OCI-LY1 (cell line): ENCODE measurements at regions not wholly inside any gene's neighbourhood (a gene's known extent, or its start where the extent isn't known, plus 50 kb on each side); places are given as distances from the start of the nearest gene placed in this dataset.

Source experiments
- EZH2 ChIP-seq: fragments of 200-600 bp; sonication (generic), shearing (Covaris generic); IDR thresholded peaks from 2 replicates; pipeline ENCODE4 v1.8.0; 2017; ENCODE audit warnings: borderline replicate concordance, mixed run types, mild to moderate bottlenecking, antibody characterized with exemption, low read length, moderate library complexity, mixed read lengths
- TF ChIP-seq, protein P1 (sequence below): fragments of 200-600 bp; sonication (generic), shearing (Covaris generic); IDR thresholded peaks from 2 replicates; pipeline ENCODE4 v1.5.1; 2017; ENCODE audit warnings: mild to moderate bottlenecking, antibody characterized with exemption, low read length, moderate library complexity, mixed read lengths

DNA sequence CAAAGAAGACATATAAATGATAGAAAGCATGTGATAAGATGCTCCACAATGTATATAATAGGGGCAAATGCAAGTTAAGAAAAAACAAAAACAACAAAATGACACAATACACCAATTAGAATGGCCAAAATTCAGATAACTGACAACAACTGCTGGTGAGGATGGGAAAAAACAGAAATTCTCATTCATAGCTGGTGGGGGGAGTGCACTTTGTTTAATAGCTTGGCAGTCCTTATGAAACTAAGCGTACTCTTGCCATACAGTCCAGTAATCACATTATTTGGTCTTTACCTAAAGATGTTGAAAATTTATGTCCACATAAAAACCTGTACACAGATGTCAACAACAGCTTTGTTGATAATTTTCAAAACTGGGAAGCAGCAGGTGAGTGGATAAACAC is 791.1 kb upstream of the CDH10 start:
- no peak for TF ChIP-seq EZH2
- TF ChIP-seq, protein P1, sequence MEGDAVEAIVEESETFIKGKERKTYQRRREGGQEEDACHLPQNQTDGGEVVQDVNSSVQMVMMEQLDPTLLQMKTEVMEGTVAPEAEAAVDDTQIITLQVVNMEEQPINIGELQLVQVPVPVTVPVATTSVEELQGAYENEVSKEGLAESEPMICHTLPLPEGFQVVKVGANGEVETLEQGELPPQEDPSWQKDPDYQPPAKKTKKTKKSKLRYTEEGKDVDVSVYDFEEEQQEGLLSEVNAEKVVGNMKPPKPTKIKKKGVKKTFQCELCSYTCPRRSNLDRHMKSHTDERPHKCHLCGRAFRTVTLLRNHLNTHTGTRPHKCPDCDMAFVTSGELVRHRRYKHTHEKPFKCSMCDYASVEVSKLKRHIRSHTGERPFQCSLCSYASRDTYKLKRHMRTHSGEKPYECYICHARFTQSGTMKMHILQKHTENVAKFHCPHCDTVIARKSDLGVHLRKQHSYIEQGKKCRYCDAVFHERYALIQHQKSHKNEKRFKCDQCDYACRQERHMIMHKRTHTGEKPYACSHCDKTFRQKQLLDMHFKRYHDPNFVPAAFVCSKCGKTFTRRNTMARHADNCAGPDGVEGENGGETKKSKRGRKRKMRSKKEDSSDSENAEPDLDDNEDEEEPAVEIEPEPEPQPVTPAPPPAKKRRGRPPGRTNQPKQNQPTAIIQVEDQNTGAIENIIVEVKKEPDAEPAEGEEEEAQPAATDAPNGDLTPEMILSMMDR = no peak
